Loucy (cell line): ENCODE measurements at regions not wholly inside any gene's neighbourhood (a gene's known extent, or its start where the extent isn't known, plus 50 kb on each side); places are given as distances from the start of the nearest gene placed in this dataset.

Source experiments
- H2AFZ ChIP-seq: fragments of 200-600 bp; sonication (generic); 2 replicates; pipeline ENCODE4 v1.6.0; 2016; ENCODE audit warnings: antibody characterized with exemption, mild to moderate bottlenecking, low read length, moderate library complexity
- H3F3A ChIP-seq: fragments of 200-600 bp; 2 replicates; pipeline ENCODE4 v1.6.0; 2016; ENCODE audit warnings: antibody characterized with exemption, low read depth, mild to moderate bottlenecking
- H3K27me3 ChIP-seq: fragments of 200-600 bp; sonication (generic); 2 replicates; pipeline ENCODE4 v1.6.1; 2014; ENCODE audit warnings: low read length, mild to moderate bottlenecking; ENCODE audit not compliant: insufficient read depth, poor library complexity, severe bottlenecking
- H3K36me3 ChIP-seq: fragments of 200-600 bp; sonication (generic); 2 replicates; pipeline ENCODE4 v1.6.1; 2016; ENCODE audit warnings: low read length; ENCODE audit not compliant: insufficient read depth
- H3K4me1 ChIP-seq: fragments of 200-600 bp; sonication (generic); 2 replicates; pipeline ENCODE4 v1.5.1; 2014; ENCODE audit warnings: low read length, mild to moderate bottlenecking; ENCODE audit not compliant: insufficient read depth, poor library complexity, severe bottlenecking
- H3K4me2 ChIP-seq: fragments of 200-600 bp; sonication (generic); 2 replicates; pipeline ENCODE4 v1.6.0; 2014; ENCODE audit warnings: antibody characterized with exemption, low read length, low read depth, mild to moderate bottlenecking; ENCODE audit not compliant: poor library complexity, severe bottlenecking
- H3K4me3 ChIP-seq: fragments of 200-600 bp; sonication (generic); 2 replicates; pipeline ENCODE4 v1.5.1; 2014; ENCODE audit warnings: low read length, mild to moderate bottlenecking, mixed read lengths; ENCODE audit not compliant: poor library complexity, severe bottlenecking
- H3K79me2 ChIP-seq: fragments of 200-600 bp; sonication (generic); 2 replicates; pipeline ENCODE4 v1.6.1; 2014; ENCODE audit warnings: low read length; ENCODE audit not compliant: insufficient read depth
- H3K9ac ChIP-seq: fragments of 200-600 bp; sonication (generic); 2 replicates; pipeline ENCODE4 v1.6.0; 2014; ENCODE audit warnings: mild to moderate bottlenecking, low read depth, low read length, moderate library complexity; ENCODE audit not compliant: poor library complexity, severe bottlenecking
- H3K9me2 ChIP-seq: fragments of 200-600 bp; sonication (generic); replicated peaks from 2 replicates; pipeline ENCODE4 v1.6.1; 2016; ENCODE audit warnings: low read depth, low read length, mixed read lengths
- H3K9me3 ChIP-seq: fragments of 200-600 bp; sonication (generic); 2 replicates; pipeline ENCODE4 v1.6.1; 2014; ENCODE audit warnings: mild to moderate bottlenecking, antibody characterized with exemption, low read length, low read depth; ENCODE audit not compliant: insufficient read depth
- H4K20me1 ChIP-seq: fragments of 200-600 bp; sonication (generic); 2 replicates; pipeline ENCODE4 v1.6.0; 2014; ENCODE audit warnings: antibody characterized with exemption, low read length, mild to moderate bottlenecking; ENCODE audit not compliant: insufficient read depth, poor library complexity, severe bottlenecking
- EZH2phosphoT487 ChIP-seq: fragments of 200-600 bp; IDR thresholded peaks from 2 replicates; pipeline ENCODE4 v1.6.1; 2018; ENCODE audit warnings: antibody characterized with exemption, mild to moderate bottlenecking, moderate library complexity, borderline replicate concordance
- TF ChIP-seq, protein P1 (sequence below): fragments of 200-600 bp; sonication (generic); conservative IDR thresholded peaks from 2 replicates; pipeline ENCODE4 v1.5.1; 2014; ENCODE audit warnings: mild to moderate bottlenecking, antibody characterized with exemption, low read length

GRCh38 chr10:116001976-116002375 lies 271.0 kb downstream of the GFRA1 start:
- TF ChIP-seq, protein P1, sequence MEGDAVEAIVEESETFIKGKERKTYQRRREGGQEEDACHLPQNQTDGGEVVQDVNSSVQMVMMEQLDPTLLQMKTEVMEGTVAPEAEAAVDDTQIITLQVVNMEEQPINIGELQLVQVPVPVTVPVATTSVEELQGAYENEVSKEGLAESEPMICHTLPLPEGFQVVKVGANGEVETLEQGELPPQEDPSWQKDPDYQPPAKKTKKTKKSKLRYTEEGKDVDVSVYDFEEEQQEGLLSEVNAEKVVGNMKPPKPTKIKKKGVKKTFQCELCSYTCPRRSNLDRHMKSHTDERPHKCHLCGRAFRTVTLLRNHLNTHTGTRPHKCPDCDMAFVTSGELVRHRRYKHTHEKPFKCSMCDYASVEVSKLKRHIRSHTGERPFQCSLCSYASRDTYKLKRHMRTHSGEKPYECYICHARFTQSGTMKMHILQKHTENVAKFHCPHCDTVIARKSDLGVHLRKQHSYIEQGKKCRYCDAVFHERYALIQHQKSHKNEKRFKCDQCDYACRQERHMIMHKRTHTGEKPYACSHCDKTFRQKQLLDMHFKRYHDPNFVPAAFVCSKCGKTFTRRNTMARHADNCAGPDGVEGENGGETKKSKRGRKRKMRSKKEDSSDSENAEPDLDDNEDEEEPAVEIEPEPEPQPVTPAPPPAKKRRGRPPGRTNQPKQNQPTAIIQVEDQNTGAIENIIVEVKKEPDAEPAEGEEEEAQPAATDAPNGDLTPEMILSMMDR: no peak
- no peak for TF ChIP-seq EZH2phosphoT487
- Histone ChIP-seq H3K4me1 (peaks cover 4% of the 10 kb centered on the region), H3K36me3 (no peaks in the 10 kb centered on the region), H3F3A (no peaks in the 10 kb centered on the region), H3K4me3 (no peak overlapping the region), H3K4me2 (no peak overlapping the region), H4K20me1 (no peaks in the 10 kb centered on the region), H3K9me3 (peaks cover 6% of the 10 kb centered on the region; the same call in 1 of the 2 replicates), H3K9ac (no peak overlapping the region), H3K27me3 (no peaks in the 10 kb centered on the region), H3K9me2 (no peaks in the 10 kb centered on the region), H3K79me2 (no peaks in the 10 kb centered on the region), H2AFZ (no peak overlapping the region)

DNA sequence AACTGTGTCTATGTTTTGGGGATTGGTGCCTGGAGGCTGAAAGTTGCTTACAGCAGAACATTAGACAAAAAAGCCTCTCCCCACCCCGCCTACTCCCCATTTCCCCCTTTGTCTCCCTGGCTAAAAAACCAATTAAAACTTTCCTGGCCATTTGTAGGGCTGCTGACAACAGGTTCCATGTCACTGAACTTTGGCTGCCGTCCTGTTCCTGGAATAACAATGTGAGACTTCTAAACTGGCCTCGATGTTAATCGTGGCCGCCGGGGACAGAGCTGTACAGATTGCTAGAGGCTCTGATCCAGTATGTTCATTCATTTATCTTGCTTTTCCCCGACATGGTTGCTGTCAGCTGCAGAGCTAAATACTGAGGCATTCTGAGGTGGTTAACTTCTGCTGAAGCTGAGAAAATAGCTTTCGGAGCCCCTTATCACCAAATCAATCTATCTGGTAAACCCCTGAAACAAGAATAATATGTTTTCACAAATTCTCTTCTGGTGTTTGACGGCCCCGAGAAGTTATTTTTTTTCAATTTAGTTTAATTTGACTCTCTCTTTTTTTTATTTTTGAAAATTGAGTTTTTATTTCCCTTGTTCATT lies 271.6 kb downstream of the GFRA1 start:
- H3K4me3 ChIP-seq: no peak overlapping the region
- H2AFZ ChIP-seq: no peak overlapping the region
- H3K9me3 ChIP-seq: peaks cover 6% of the 10 kb centered on the region; the same call in 1 of the 2 replicates
- no peaks in the 10 kb centered on the region for H3K36me3 ChIP-seq
- H3K4me1 ChIP-seq: peaks cover 4% of the 10 kb centered on the region
- H3K9me2 ChIP-seq: no peaks in the 10 kb centered on the region
- TF ChIP-seq, protein P1: no peak
- no peak for TF ChIP-seq EZH2phosphoT487
- H4K20me1 ChIP-seq: no peaks in the 10 kb centered on the region
- no peaks in the 10 kb centered on the region for H3K79me2 ChIP-seq
- no peak overlapping the region for H3K9ac ChIP-seq
- no peaks in the 10 kb centered on the region for H3K27me3 ChIP-seq
- H3F3A ChIP-seq: no peaks in the 10 kb centered on the region
- no peak overlapping the region for H3K4me2 ChIP-seq

- H3K4me2 ChIP-seq: no peak overlapping the region
- no peak overlapping the region for H3K9ac ChIP-seq
- H3K79me2 ChIP-seq: no peaks in the 10 kb centered on the region
- H3K27me3 ChIP-seq: no peaks in the 10 kb centered on the region
- H3K9me3 ChIP-seq: peaks cover 6% of the 10 kb centered on the region; the same call in 1 of the 2 replicates
- peaks cover 4% of the 10 kb centered on the region for H3K4me1 ChIP-seq
- H3F3A ChIP-seq: no peaks in the 10 kb centered on the region
- no peaks in the 10 kb centered on the region for H4K20me1 ChIP-seq
- no peak for TF ChIP-seq EZH2phosphoT487
- TF ChIP-seq, protein P1: no peak
- H2AFZ ChIP-seq: no peak overlapping the region
- no peak overlapping the region for H3K4me3 ChIP-seq
- no peaks in the 10 kb centered on the region for H3K36me3 ChIP-seq
- H3K9me2 ChIP-seq: no peaks in the 10 kb centered on the region
Observed at GRCh38 chr10:116000151-116000842, 272.7 kb downstream of the GFRA1 start.
